ENCODE measurements at regions not wholly inside any gene's neighbourhood (a gene's known extent, or its start where the extent isn't known, plus 50 kb on each side); places are given as distances from the start of the nearest gene placed in this dataset.

GRCh38 chr2:236754271-236754944, 184.8 kb downstream of the ACKR3 start:
- no peaks in the 10 kb centered on the region for H3K27me3 ChIP-seq
- no peak for DNase-seq (ENCODE audit: low spot score)
- no peak overlapping the region for H3K4me3 ChIP-seq
- TF ChIP-seq CTCF (IDR thresholded peaks at IDR 0.05): no peak
- H3K27ac ChIP-seq: no peak overlapping the region
- H3K9me3 ChIP-seq: no peaks in the 10 kb centered on the region
- H3K4me1 ChIP-seq: peaks cover 0 to 2% of the 10 kb centered on the region in 2 donors
- no peaks in the 10 kb centered on the region for H3K36me3 ChIP-seq

GRCh38 chr2:236755278-236755840, 185.7 kb downstream of the ACKR3 start:
- no peak for TF ChIP-seq CTCF (IDR thresholded peaks at IDR 0.05)
- no peaks in the 10 kb centered on the region for H3K36me3 ChIP-seq
- no peak overlapping the region for H3K27ac ChIP-seq
- DNase-seq (ENCODE audit: low spot score): no peak
- no peak overlapping the region for H3K4me3 ChIP-seq
- H3K27me3 ChIP-seq: no peaks in the 10 kb centered on the region
- no peaks in the 10 kb centered on the region for H3K4me1 ChIP-seq
- H3K9me3 ChIP-seq: no peaks in the 10 kb centered on the region

- Histone ChIP-seq H3K4me3 (no peak overlapping the region), H3K9me3 (no peaks in the 10 kb centered on the region), H3K36me3 (no peaks in the 10 kb centered on the region), H3K4me1 (no peaks in the 10 kb centered on the region), H3K27ac (no peak overlapping the region), H3K27me3 (no peaks in the 10 kb centered on the region)
- no peak for DNase-seq (ENCODE audit: low spot score)
- no peak for TF ChIP-seq CTCF (IDR thresholded peaks at IDR 0.05)
These were observed 188.8 kb downstream of the ACKR3 start for GRCh38 chr2:236758406-236758805.

GRCh38 chr2:236760246-236760645, 190.6 kb downstream of the ACKR3 start:
- no peak for DNase-seq (ENCODE audit: low spot score)

GRCh38 chr2:236761358-236761757, 191.7 kb downstream of the ACKR3 start:
- H3K4me3 ChIP-seq: no peak overlapping the region
- no peak for TF ChIP-seq CTCF (IDR thresholded peaks at IDR 0.05)
- no peaks in the 10 kb centered on the region for H3K27me3 ChIP-seq
- H3K36me3 ChIP-seq: no peaks in the 10 kb centered on the region
- no peak for DNase-seq (ENCODE audit: low spot score)
- H3K9me3 ChIP-seq: no peaks in the 10 kb centered on the region
- no peaks in the 10 kb centered on the region for H3K4me1 ChIP-seq
- no peak overlapping the region for H3K27ac ChIP-seq

More at GRCh38 chr2:236760246-236760645, 190.6 kb downstream of the ACKR3 start:
- Histone ChIP-seq H3K27me3 (no peaks in the 10 kb centered on the region), H3K4me1 (no peaks in the 10 kb centered on the region), H3K9me3 (no peaks in the 10 kb centered on the region), H3K4me3 (no peak overlapping the region), H3K36me3 (no peaks in the 10 kb centered on the region), H3K27ac (no peak overlapping the region)
- no peak for TF ChIP-seq CTCF (IDR thresholded peaks at IDR 0.05)

- no peak for DNase-seq (ENCODE audit: low spot score)
- TF ChIP-seq CTCF (IDR thresholded peaks at IDR 0.05): no peak
- H3K4me1 ChIP-seq: no peaks in the 10 kb centered on the region
These were observed 193.0 kb downstream of the ACKR3 start for GRCh38 chr2:236762628-236763027.

More at GRCh38 chr2:236762628-236763027, 193.0 kb downstream of the ACKR3 start:
- H3K27ac ChIP-seq: no peak overlapping the region
- no peaks in the 10 kb centered on the region for H3K36me3 ChIP-seq
- no peak overlapping the region for H3K4me3 ChIP-seq
- H3K9me3 ChIP-seq: peaks cover 0 to 5% of the 10 kb centered on the region in 2 donors
- H3K27me3 ChIP-seq: no peaks in the 10 kb centered on the region
